GM23338 (cell line): ENCODE measurements at regions not wholly inside any gene's neighbourhood (a gene's known extent, or its start where the extent isn't known, plus 50 kb on each side); places are given as distances from the start of the nearest gene placed in this dataset.

Experiments used
- ATAC-seq: fragments of 200-7000 bp; cut with Tn5 transposase; 3 replicates; pipeline ENCODE4 v1.9.1; 2020
- DNase-seq: peaks from one replicate; pipeline ENCODE4 v3.0.0-alpha.2; 2015; ENCODE audit warnings: low spot score
- H2AFZ ChIP-seq: fragments of 200-600 bp; sonication (generic); 2 replicates; pipeline ENCODE4 v1.8.0; 2016; ENCODE audit warnings: antibody characterized with exemption, mild to moderate bottlenecking, moderate library complexity
- H3F3A ChIP-seq: fragments of 200-600 bp; sonication (generic); replicated peaks from 2 replicates; pipeline ENCODE4 v1.8.0; 2017; ENCODE audit warnings: antibody characterized with exemption, mixed run types, low read depth
- H3K27ac ChIP-seq: fragments of 200-600 bp; sonication (generic); 2 replicates; pipeline ENCODE4 v1.6.1; 2016; ENCODE audit warnings: low read depth
- H3K27me3 ChIP-seq: fragments of 200-600 bp; sonication (generic); 2 replicates; pipeline ENCODE4 v1.8.0; 2016; ENCODE audit warnings: mild to moderate bottlenecking, mixed run types, moderate library complexity; ENCODE audit not compliant: insufficient read depth
- H3K36me3 ChIP-seq: fragments of 200-600 bp; sonication (generic); 2 replicates; pipeline ENCODE4 v1.8.0; 2016; ENCODE audit warnings: mild to moderate bottlenecking; ENCODE audit not compliant: insufficient read depth
- H3K4me1 ChIP-seq: fragments of 200-600 bp; sonication (generic); 2 replicates; pipeline ENCODE4 v1.8.0; 2016; ENCODE audit warnings: mild to moderate bottlenecking, moderate library complexity; ENCODE audit not compliant: insufficient read depth
- H3K4me2 ChIP-seq: fragments of 200-600 bp; sonication (generic); 2 replicates; pipeline ENCODE4 v1.7.1; 2017; ENCODE audit warnings: mixed run types
- H3K4me3 ChIP-seq: fragments of 200-600 bp; sonication (generic); 2 replicates; pipeline ENCODE4 v1.6.1; 2016; ENCODE audit warnings: mixed run types
- H3K79me2 ChIP-seq: fragments of 200-600 bp; sonication (generic); replicated peaks from 2 replicates; pipeline ENCODE4 v1.8.0; 2017; ENCODE audit warnings: mild to moderate bottlenecking; ENCODE audit not compliant: insufficient read depth
- H3K9me2 ChIP-seq: fragments of 200-600 bp; sonication (generic); 2 replicates; pipeline ENCODE4 v1.8.0; 2017; ENCODE audit not compliant: insufficient read depth
- H4K20me1 ChIP-seq: fragments of 200-600 bp; sonication (generic); replicated peaks from 2 replicates; pipeline ENCODE4 v1.8.0; 2017; ENCODE audit warnings: mild to moderate bottlenecking; ENCODE audit not compliant: insufficient read depth
- H3K27ac Mint-ChIP-seq: 2 replicates; pipeline ENCODE4 v1.8.0; 2020; ENCODE audit warnings: inconsistent platforms, mild to moderate bottlenecking, moderate library complexity, mixed read lengths
- H3K27me3 Mint-ChIP-seq: 3 replicates; pipeline ENCODE4 v1.8.0; 2022; ENCODE audit warnings: low read depth, mild to moderate bottlenecking, moderate library complexity, mixed read lengths, inconsistent platforms; ENCODE audit not compliant: insufficient read depth, poor library complexity
- H3K36me3 Mint-ChIP-seq: 3 replicates; pipeline ENCODE4 v1.8.0; 2021; ENCODE audit warnings: low read depth, mild to moderate bottlenecking, inconsistent platforms, moderate library complexity, mixed read lengths
- H3K4me1 Mint-ChIP-seq: 3 replicates; pipeline ENCODE4 v1.8.0; 2020; ENCODE audit warnings: mild to moderate bottlenecking, inconsistent platforms, mixed read lengths
- H3K4me3 Mint-ChIP-seq: 3 replicates; pipeline ENCODE4 v1.8.0; 2021; ENCODE audit warnings: moderate library complexity, mild to moderate bottlenecking, inconsistent platforms, mixed read lengths
- H3K9me3 Mint-ChIP-seq: 3 replicates; pipeline ENCODE4 v1.8.0; 2020; ENCODE audit warnings: moderate library complexity, mild to moderate bottlenecking, inconsistent platforms, mixed read lengths
- CREB1 ChIP-seq: fragments of 250-450 bp; sonication (Bioruptor Pico); IDR thresholded peaks from 2 replicates; pipeline ENCODE4 v1.5.0; 2020; ENCODE audit warnings: low read depth, mild to moderate bottlenecking, moderate library complexity
- EZH2 ChIP-seq: fragments of 200-600 bp; sonication (generic); IDR thresholded peaks from one replicate; pipeline ENCODE4 v1.8.0; 2017; ENCODE audit warnings: antibody characterized with exemption, mild to moderate bottlenecking, low read depth; ENCODE audit not compliant: unreplicated experiment
- JUNB ChIP-seq: IDR thresholded peaks from one replicate; pipeline ENCODE4 v1.6.1; 2016; ENCODE audit warnings: antibody characterized with exemption; ENCODE audit not compliant: unreplicated experiment
- NANOG ChIP-seq: IDR thresholded peaks from 2 replicates; pipeline ENCODE4 v1.6.1; 2016; ENCODE audit warnings: antibody characterized with exemption, borderline replicate concordance
- POLR2AphosphoS5 ChIP-seq: IDR thresholded peaks from 2 replicates; pipeline ENCODE4 v1.6.1; 2016; ENCODE audit warnings: antibody characterized with exemption, low read depth
- STAT1 ChIP-seq: IDR thresholded peaks from one replicate; pipeline ENCODE4 v1.6.1; 2016; ENCODE audit warnings: antibody characterized with exemption; ENCODE audit not compliant: unreplicated experiment
- ZNF114 ChIP-seq: fragments of 250-450 bp; sonication (Bioruptor Pico); IDR thresholded peaks from 2 replicates; pipeline ENCODE4 v1.5.0; 2020; ENCODE audit warnings: mild to moderate bottlenecking, moderate library complexity
- ZNF331 ChIP-seq: fragments of 250-450 bp; sonication (Bioruptor Pico); IDR thresholded peaks from 2 replicates; pipeline ENCODE4 v1.5.0; 2020; ENCODE audit warnings: low read depth, mild to moderate bottlenecking, moderate library complexity
- TF ChIP-seq, protein P1 (sequence below): IDR thresholded peaks from 2 replicates; pipeline ENCODE4 v1.6.1; 2016; ENCODE audit warnings: antibody characterized with exemption
- TF ChIP-seq, protein P2 (sequence below), 2 experiments: fragments of 200-600 bp in 1 of 2; sonication (generic) in 1 of 2; conservative IDR thresholded peaks; 2 replicates each; pipeline versions ENCODE4 v1.5.1 to v1.6.1; 2016 to 2017; ENCODE audit warnings: antibody characterized with exemption in 2 of 2, low read depth in 2 of 2, mild to moderate bottlenecking in 2 of 2, moderate library complexity in 1 of 2
- TF ChIP-seq, protein P3 (sequence below): IDR thresholded peaks from one replicate; pipeline ENCODE4 v1.6.1; 2018; ENCODE audit warnings: antibody characterized with exemption; ENCODE audit not compliant: unreplicated experiment

DNA sequence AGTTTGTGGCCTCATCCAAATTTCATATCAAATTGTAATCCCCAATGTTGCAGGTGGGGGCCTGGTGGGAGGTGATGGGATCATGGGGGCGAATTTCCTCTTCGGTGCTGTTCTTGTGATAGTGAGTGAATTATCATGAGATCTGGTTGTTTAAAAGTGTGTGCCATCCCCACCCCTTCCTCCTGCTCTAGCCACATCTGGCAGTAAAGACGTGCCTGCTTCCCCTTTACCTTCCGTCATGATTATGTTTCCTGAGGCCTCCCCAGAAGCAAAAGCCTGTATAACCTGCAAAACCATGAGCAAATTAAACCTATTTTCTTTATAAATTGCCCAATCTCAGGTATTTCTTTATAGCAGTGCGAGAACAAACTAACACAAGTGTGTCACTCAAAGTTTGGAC, 71.0 kb upstream of the MOCS2 start:
- Histone ChIP-seq H3F3A (no peaks in the 10 kb centered on the region), H3K9me2 (no peaks in the 10 kb centered on the region), H3K4me3 (no peak overlapping the region), H3K27me3 (no peaks in the 10 kb centered on the region), H4K20me1 (no peaks in the 10 kb centered on the region), H2AFZ (no peak overlapping the region), H3K36me3 (no peaks in the 10 kb centered on the region), H3K4me1 (no peaks in the 10 kb centered on the region), H3K4me2 (no peak overlapping the region), H3K79me2 (no peaks in the 10 kb centered on the region), H3K27ac (no peak overlapping the region)
- Mint-ChIP-seq H3K4me3 (no peak overlapping the region), H3K36me3 (no peaks in the 10 kb centered on the region), H3K27ac (no peak overlapping the region), H3K9me3 (no peaks in the 10 kb centered on the region), H3K4me1 (no peaks in the 10 kb centered on the region), H3K27me3 (no peaks in the 10 kb centered on the region)
- TF ChIP-seq, protein P1, sequence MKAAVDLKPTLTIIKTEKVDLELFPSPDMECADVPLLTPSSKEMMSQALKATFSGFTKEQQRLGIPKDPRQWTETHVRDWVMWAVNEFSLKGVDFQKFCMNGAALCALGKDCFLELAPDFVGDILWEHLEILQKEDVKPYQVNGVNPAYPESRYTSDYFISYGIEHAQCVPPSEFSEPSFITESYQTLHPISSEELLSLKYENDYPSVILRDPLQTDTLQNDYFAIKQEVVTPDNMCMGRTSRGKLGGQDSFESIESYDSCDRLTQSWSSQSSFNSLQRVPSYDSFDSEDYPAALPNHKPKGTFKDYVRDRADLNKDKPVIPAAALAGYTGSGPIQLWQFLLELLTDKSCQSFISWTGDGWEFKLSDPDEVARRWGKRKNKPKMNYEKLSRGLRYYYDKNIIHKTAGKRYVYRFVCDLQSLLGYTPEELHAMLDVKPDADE: no peak
- TF ChIP-seq JUNB (no peak), POLR2AphosphoS5 (no peak), NANOG (no peak), STAT1 (no peak), ZNF114 (CRISPR knock-in tag) (no peak), ZNF331 (no peak), EZH2 (no peak), CREB1 (CRISPR knock-in tag) (no peak)
- TF ChIP-seq, protein P2, sequence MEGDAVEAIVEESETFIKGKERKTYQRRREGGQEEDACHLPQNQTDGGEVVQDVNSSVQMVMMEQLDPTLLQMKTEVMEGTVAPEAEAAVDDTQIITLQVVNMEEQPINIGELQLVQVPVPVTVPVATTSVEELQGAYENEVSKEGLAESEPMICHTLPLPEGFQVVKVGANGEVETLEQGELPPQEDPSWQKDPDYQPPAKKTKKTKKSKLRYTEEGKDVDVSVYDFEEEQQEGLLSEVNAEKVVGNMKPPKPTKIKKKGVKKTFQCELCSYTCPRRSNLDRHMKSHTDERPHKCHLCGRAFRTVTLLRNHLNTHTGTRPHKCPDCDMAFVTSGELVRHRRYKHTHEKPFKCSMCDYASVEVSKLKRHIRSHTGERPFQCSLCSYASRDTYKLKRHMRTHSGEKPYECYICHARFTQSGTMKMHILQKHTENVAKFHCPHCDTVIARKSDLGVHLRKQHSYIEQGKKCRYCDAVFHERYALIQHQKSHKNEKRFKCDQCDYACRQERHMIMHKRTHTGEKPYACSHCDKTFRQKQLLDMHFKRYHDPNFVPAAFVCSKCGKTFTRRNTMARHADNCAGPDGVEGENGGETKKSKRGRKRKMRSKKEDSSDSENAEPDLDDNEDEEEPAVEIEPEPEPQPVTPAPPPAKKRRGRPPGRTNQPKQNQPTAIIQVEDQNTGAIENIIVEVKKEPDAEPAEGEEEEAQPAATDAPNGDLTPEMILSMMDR (conservative IDR thresholded peaks at IDR 0.05; ENCODE audit: low read depth in 2 of 2): no peak
- TF ChIP-seq, protein P3, sequence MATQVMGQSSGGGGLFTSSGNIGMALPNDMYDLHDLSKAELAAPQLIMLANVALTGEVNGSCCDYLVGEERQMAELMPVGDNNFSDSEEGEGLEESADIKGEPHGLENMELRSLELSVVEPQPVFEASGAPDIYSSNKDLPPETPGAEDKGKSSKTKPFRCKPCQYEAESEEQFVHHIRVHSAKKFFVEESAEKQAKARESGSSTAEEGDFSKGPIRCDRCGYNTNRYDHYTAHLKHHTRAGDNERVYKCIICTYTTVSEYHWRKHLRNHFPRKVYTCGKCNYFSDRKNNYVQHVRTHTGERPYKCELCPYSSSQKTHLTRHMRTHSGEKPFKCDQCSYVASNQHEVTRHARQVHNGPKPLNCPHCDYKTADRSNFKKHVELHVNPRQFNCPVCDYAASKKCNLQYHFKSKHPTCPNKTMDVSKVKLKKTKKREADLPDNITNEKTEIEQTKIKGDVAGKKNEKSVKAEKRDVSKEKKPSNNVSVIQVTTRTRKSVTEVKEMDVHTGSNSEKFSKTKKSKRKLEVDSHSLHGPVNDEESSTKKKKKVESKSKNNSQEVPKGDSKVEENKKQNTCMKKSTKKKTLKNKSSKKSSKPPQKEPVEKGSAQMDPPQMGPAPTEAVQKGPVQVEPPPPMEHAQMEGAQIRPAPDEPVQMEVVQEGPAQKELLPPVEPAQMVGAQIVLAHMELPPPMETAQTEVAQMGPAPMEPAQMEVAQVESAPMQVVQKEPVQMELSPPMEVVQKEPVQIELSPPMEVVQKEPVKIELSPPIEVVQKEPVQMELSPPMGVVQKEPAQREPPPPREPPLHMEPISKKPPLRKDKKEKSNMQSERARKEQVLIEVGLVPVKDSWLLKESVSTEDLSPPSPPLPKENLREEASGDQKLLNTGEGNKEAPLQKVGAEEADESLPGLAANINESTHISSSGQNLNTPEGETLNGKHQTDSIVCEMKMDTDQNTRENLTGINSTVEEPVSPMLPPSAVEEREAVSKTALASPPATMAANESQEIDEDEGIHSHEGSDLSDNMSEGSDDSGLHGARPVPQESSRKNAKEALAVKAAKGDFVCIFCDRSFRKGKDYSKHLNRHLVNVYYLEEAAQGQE: no peak
- DNase-seq: no peak
- ATAC-seq: no peak

DNA sequence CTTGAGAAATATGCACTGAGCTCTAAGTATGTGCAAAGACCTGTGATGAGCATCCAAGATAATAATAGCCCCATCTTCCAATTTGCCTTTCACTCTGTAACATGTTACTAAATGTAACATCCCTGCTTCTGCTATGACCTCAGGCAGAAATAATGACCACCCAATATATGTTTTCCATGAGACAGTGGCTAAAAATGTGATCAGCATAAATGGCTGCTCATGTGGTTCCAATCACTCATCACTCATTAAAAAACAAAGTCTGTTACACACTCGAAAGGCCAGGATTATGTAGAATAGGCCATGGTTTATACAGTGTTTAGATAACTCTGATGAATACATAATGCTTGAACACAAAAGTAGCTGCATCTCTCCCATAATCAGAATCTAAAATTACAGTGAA, 71.4 kb upstream of the MOCS2 start:
- H3K4me3 Mint-ChIP-seq: no peak overlapping the region
- ATAC-seq: no peak
- Histone ChIP-seq H3K27ac (no peak overlapping the region), H3K27me3 (no peaks in the 10 kb centered on the region), H3K79me2 (no peaks in the 10 kb centered on the region), H2AFZ (no peak overlapping the region), H3K36me3 (no peaks in the 10 kb centered on the region), H3K4me1 (no peaks in the 10 kb centered on the region), H3K9me2 (no peaks in the 10 kb centered on the region), H4K20me1 (no peaks in the 10 kb centered on the region), H3K4me3 (no peak overlapping the region), H3F3A (no peaks in the 10 kb centered on the region), H3K4me2 (no peak overlapping the region)
- no peak overlapping the region for H3K27ac Mint-ChIP-seq
- no peaks in the 10 kb centered on the region for H3K36me3 Mint-ChIP-seq
- H3K4me1 Mint-ChIP-seq: no peaks in the 10 kb centered on the region
- no peaks in the 10 kb centered on the region for H3K27me3 Mint-ChIP-seq
- DNase-seq: no peak
- no peak for TF ChIP-seq NANOG
- TF ChIP-seq, protein P2 (conservative IDR thresholded peaks at IDR 0.05; ENCODE audit: low read depth in 2 of 2): no peak
- no peaks in the 10 kb centered on the region for H3K9me3 Mint-ChIP-seq
